Natural killer cell (primary cell): ENCODE measurements at regions not wholly inside any gene's neighbourhood (a gene's known extent, or its start where the extent isn't known, plus 50 kb on each side); places are given as distances from the start of the nearest gene placed in this dataset.
"Not testable (repeated sequence)": the region's sequence is repeated elsewhere in the genome, so short reads cannot be mapped to it uniquely, and the experiment has no call there.

Experiments used
- ATAC-seq, 3 donors: fragments of 150-1000 bp in 2 of 3; fragments of 200-7000 bp in 1 of 3; cut with Tn5 transposase; 1 replicate in 1 of 3; 2 replicates in 2 of 3; pipeline ENCODE4 v1.10.0; 2021; ENCODE audit warnings: mild to moderate bottlenecking in 2 of 3, moderate library complexity in 2 of 3
- DNase-seq, 2 donors: peaks; one replicate each; pipeline versions ENCODE4 v3.0.0 to v3.0.0-alpha.2; 2013 to 2021; ENCODE audit warnings: mixed read lengths in 1 of 2
- H3K27ac ChIP-seq: one replicate; pipeline ENCODE4 v1.5.1; 2013; ENCODE audit warnings: mild to moderate bottlenecking, low read length
- H3K27me3 ChIP-seq: one replicate; pipeline ENCODE4 v1.6.1; 2013; ENCODE audit warnings: low read length; ENCODE audit not compliant: control insufficient read depth, insufficient read depth
- H3K36me3 ChIP-seq: one replicate; pipeline ENCODE4 v1.6.1; 2013; ENCODE audit warnings: low read length; ENCODE audit not compliant: control insufficient read depth, insufficient read depth
- H3K4me1 ChIP-seq: one replicate; pipeline ENCODE4 v1.6.1; 2013; ENCODE audit warnings: low read length; ENCODE audit not compliant: control insufficient read depth, insufficient read depth
- H3K4me3 ChIP-seq: one replicate; pipeline ENCODE4 v1.5.1; 2013; ENCODE audit warnings: low read length
- H3K9me3 ChIP-seq: one replicate; pipeline ENCODE4 v1.6.1; 2013; ENCODE audit warnings: low read length; ENCODE audit not compliant: control insufficient read depth, insufficient read depth
- H3K27ac Mint-ChIP-seq, 2 donors: one replicate each; pipeline ENCODE4 v1.8.0; 2022; ENCODE audit warnings: mild to moderate bottlenecking in 2 of 2, mixed read lengths in 2 of 2, moderate library complexity in 1 of 2
- H3K27me3 Mint-ChIP-seq, 2 donors: one replicate each; pipeline ENCODE4 v1.8.0; 2022; ENCODE audit warnings: low read depth in 2 of 2, mixed read lengths in 2 of 2
- H3K36me3 Mint-ChIP-seq: one replicate; pipeline ENCODE4 v1.8.0; 2022; ENCODE audit warnings: mixed read lengths
- H3K4me1 Mint-ChIP-seq, 2 donors: one replicate each; pipeline ENCODE4 v1.8.0; 2022; ENCODE audit warnings: mixed read lengths in 2 of 2
- H3K4me3 Mint-ChIP-seq: one replicate; pipeline ENCODE4 v1.8.0; 2022; ENCODE audit warnings: mild to moderate bottlenecking, moderate library complexity, mixed read lengths
- H3K9me3 Mint-ChIP-seq, 2 donors: one replicate each; pipeline ENCODE4 v1.8.0; 2022; ENCODE audit warnings: mixed read lengths in 2 of 2
- WGBS: methylation state at CpG from one replicate; pipeline ENCODE4 v1.1.7; 2013; ENCODE audit warnings: missing lambda C conversion rate; ENCODE audit not compliant: insufficient coverage; 5-methylcytosine and 5-hydroxymethylcytosine counted together
- intact Hi-C: fragments of 100-400 bp; cut with micrococcal nuclease; formaldehyde crosslinking; loops from one replicate; pipeline ENCODE4 v1.14.2; 2022
- TF ChIP-seq, protein P1 (sequence below): fragments of 200-600 bp; IDR thresholded peaks from one replicate; pipeline ENCODE4 v1.8.0; 2022; ENCODE audit warnings: antibody characterized with exemption

DNA sequence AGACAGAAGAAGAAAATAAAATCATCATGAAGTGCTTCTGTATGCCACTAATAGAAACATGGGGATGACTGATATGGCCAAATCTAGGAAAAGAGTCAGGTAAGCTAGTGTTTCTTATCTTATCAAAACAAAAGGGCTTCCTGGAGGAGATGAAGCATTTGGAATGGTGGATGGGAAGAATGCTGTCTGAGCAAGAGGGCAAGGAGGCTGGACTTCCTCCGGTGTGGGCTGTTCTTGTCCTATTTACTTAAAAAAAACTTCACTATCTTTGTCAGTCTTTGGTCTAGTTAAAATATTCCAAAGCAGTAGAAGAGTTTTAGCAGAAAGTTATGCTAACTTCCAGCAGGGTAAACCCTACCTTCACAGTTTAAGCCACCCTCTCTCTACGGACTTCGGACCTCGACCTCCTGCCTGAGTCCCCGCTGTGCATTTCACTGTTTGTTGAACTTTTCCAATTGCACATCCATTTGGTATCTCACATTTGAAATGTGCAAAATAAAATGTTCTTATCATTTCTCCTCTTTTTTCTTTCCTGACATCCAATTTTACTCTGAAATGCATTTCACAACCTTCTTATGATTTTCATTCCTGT lies 64.8 kb upstream of the TSPAN2 start:
- H3K36me3 Mint-ChIP-seq: no peaks in the 10 kb centered on the region
- H3K36me3 ChIP-seq: no peaks in the 10 kb centered on the region
- TF ChIP-seq, protein P1, sequence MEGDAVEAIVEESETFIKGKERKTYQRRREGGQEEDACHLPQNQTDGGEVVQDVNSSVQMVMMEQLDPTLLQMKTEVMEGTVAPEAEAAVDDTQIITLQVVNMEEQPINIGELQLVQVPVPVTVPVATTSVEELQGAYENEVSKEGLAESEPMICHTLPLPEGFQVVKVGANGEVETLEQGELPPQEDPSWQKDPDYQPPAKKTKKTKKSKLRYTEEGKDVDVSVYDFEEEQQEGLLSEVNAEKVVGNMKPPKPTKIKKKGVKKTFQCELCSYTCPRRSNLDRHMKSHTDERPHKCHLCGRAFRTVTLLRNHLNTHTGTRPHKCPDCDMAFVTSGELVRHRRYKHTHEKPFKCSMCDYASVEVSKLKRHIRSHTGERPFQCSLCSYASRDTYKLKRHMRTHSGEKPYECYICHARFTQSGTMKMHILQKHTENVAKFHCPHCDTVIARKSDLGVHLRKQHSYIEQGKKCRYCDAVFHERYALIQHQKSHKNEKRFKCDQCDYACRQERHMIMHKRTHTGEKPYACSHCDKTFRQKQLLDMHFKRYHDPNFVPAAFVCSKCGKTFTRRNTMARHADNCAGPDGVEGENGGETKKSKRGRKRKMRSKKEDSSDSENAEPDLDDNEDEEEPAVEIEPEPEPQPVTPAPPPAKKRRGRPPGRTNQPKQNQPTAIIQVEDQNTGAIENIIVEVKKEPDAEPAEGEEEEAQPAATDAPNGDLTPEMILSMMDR: no peak
- H3K27ac Mint-ChIP-seq: no peak overlapping the region
- no peaks in the 10 kb centered on the region for H3K9me3 Mint-ChIP-seq
- no peak overlapping the region for H3K27ac ChIP-seq
- H3K27me3 ChIP-seq: no peaks in the 10 kb centered on the region
- WGBS: 94% methylated on average over 5 of the region's 5 CpGs
- no peak overlapping the region for H3K4me3 Mint-ChIP-seq
- H3K9me3 ChIP-seq: no peaks in the 10 kb centered on the region
- intact Hi-C loops: no loop called here
- DNase-seq: no peak
- peaks cover 16 to 19% of the 10 kb centered on the region in 2 donors for H3K27me3 Mint-ChIP-seq
- H3K4me1 ChIP-seq: no peaks in the 10 kb centered on the region
- no peak overlapping the region for H3K4me3 ChIP-seq
- no peaks in the 10 kb centered on the region for H3K4me1 Mint-ChIP-seq
- no peak for ATAC-seq

DNA sequence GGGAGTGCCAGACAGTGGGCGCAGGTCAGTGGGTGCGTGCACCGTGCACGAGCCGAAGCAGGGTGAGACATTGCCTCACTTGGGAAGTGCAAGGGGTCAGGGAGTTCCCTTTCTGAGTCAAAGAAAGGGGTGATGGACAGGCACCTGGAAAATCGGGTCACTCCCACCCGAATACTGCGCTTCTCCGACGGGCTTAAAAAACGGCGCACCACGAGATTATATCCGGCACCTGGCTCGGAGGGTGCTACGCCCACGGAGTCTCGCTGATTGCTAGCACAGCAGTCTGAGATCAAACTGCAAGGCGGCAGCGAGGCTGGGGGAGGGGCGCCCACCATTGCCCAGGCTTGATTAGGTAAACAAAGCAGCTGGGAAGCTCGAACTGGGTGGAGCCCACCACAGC lies 58.6 kb upstream of the TSPAN2 start:
- H3K27ac ChIP-seq, H3K9me3 ChIP-seq, H3K4me1 ChIP-seq, ATAC-seq, H3K27ac Mint-ChIP-seq, H3K9me3 Mint-ChIP-seq, H3K27me3 ChIP-seq, H3K4me1 Mint-ChIP-seq, DNase-seq, H3K4me3 ChIP-seq, intact Hi-C loops, H3K36me3 ChIP-seq, H3K4me3 Mint-ChIP-seq, H3K36me3 Mint-ChIP-seq: not testable (repeated sequence)
- H3K27me3 Mint-ChIP-seq: peaks cover 34% of the 10 kb centered on the region in 2 donors
- WGBS: 18% methylated on average over 15 of the region's 22 CpGs

GRCh38 chr1:115145226-115145625 lies 55.9 kb upstream of the TSPAN2 start:
- Mint-ChIP-seq H3K4me1 (peaks cover 0 to 4% of the 10 kb centered on the region in 2 donors), H3K27me3 (peaks cover 40% of the 10 kb centered on the region in 2 donors), H3K36me3 (no peaks in the 10 kb centered on the region), H3K9me3 (no peaks in the 10 kb centered on the region), H3K27ac (no peak overlapping the region), H3K4me3 (no peak overlapping the region)
- no CpG with 5 or more reads among the region's 1 CpG for WGBS
- no peaks in the 10 kb centered on the region for H3K4me1 ChIP-seq
- H3K4me3 ChIP-seq: no peak overlapping the region
- DNase-seq: no peak
- no peak for ATAC-seq
- H3K9me3 ChIP-seq: no peaks in the 10 kb centered on the region
- no peaks in the 10 kb centered on the region for H3K27me3 ChIP-seq
- intact Hi-C loops: no loop called here
- H3K36me3 ChIP-seq: no peaks in the 10 kb centered on the region
- TF ChIP-seq, protein P1: no peak
- H3K27ac ChIP-seq: no peak overlapping the region

DNA sequence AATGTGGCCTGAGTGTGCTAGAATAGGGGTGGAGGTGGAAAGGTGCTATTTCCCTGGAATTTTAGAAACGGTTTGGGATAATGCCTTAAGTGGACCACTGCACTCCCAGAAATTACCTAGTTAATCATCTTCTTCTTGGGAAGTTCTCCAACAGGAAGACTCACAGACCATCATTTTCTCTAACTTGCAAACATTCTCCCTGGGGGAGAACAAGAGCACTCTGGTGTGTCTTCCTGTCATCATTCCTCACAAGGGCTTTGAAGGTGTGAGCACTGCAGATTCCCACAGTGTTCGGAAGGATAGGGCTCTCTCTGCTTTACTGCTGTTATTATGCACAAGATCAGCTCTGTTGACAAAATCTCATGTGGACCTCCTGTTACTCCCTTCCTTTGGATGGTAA lies 54.9 kb upstream of the TSPAN2 start:
- DNase-seq (no peak), ATAC-seq (no peak)
- H3K4me3 ChIP-seq: no peak overlapping the region
- Mint-ChIP-seq H3K9me3 (no peaks in the 10 kb centered on the region), H3K4me1 (peaks cover 2 to 6% of the 10 kb centered on the region in 2 donors), H3K27ac (no peak overlapping the region), H3K4me3 (no peak overlapping the region), H3K36me3 (no peaks in the 10 kb centered on the region), H3K27me3 (peaks cover 45 to 46% of the 10 kb centered on the region in 2 donors)
- intact Hi-C loops: no loop called here
- no peaks in the 10 kb centered on the region for H3K27me3 ChIP-seq
- no peaks in the 10 kb centered on the region for H3K36me3 ChIP-seq
- no peaks in the 10 kb centered on the region for H3K4me1 ChIP-seq
- H3K9me3 ChIP-seq: no peaks in the 10 kb centered on the region
- TF ChIP-seq, protein P1: no peak
- no peak overlapping the region for H3K27ac ChIP-seq
- 100% methylated on average over 1 of the region's 2 CpGs for WGBS
